Cerebellar cortex (tissue), 1 donor: ENCODE measurements at regions not wholly inside any gene's neighbourhood (a gene's known extent, or its start where the extent isn't known, plus 50 kb on each side); places are given as distances from the start of the nearest gene placed in this dataset.
"Not testable (repeated sequence)": the region's sequence is repeated elsewhere in the genome, so short reads cannot be mapped to it uniquely, and the experiment has no call there.

Experiments used
- DNase-seq: peaks from one replicate; pipeline ENCODE4 v3.0.0-alpha.2; 2015; ENCODE audit warnings: low spot score

GRCh38 chr20:2203436-2203835 is 92.4 kb upstream of the TGM3 start:
- DNase-seq = no peak

GRCh38 chr20:2204021-2204420 is 91.8 kb upstream of the TGM3 start:
- no peak for DNase-seq

GRCh38 chr20:2206957-2207769 is 88.6 kb upstream of the TGM3 start:
- peak; percentile 27 for DNase-seq

GRCh38 chr20:2207770-2208097 is 88.1 kb upstream of the TGM3 start:
- DNase-seq = no peak

GRCh38 chr20:2208897-2209296 is 86.9 kb upstream of the TGM3 start:
- no peak for DNase-seq

GRCh38 chr20:2210646-2211552 is 84.9 kb upstream of the TGM3 start:
- no peak for DNase-seq

- peak; percentile 63 for DNase-seq
These were observed 83.3 kb upstream of the TGM3 start for GRCh38 chr20:2212456-2213015.

- DNase-seq = peak; percentile 34
These were observed 82.4 kb upstream of the TGM3 start for GRCh38 chr20:2213401-2213800.

- no peak for DNase-seq
These were observed 77.8 kb upstream of the TGM3 start for GRCh38 chr20:2217857-2218539.

- DNase-seq = no peak
These were observed 76.3 kb upstream of the TGM3 start for GRCh38 chr20:2219481-2220006.

- DNase-seq = no peak
These were observed 75.5 kb upstream of the TGM3 start for GRCh38 chr20:2220298-2220697.

- DNase-seq = no peak
These were observed 73.9 kb upstream of the TGM3 start for GRCh38 chr20:2221921-2222320.

- no peak for DNase-seq
These were observed 72.0 kb upstream of the TGM3 start for GRCh38 chr20:2223558-2224367.

GRCh38 chr20:2224368-2224639 is 71.5 kb upstream of the TGM3 start:
- no peak for DNase-seq

- not testable (repeated sequence) for DNase-seq
These were observed 68.5 kb upstream of the TGM3 start for GRCh38 chr20:2227285-2227684.

GRCh38 chr20:2227861-2228260 is 67.9 kb upstream of the TGM3 start:
- DNase-seq = no peak

- DNase-seq = no peak
These were observed 66.9 kb upstream of the TGM3 start for GRCh38 chr20:2228926-2229325.

GRCh38 chr20:2230726-2231488 is 64.9 kb upstream of the TGM3 start:
- no peak for DNase-seq

- no peak for DNase-seq
These were observed 64.1 kb upstream of the TGM3 start for GRCh38 chr20:2231701-2232100.

- DNase-seq = no peak
These were observed 61.1 kb upstream of the TGM3 start for GRCh38 chr20:2234598-2235191.
